Sigmoid colon (tissue), 4 donors: ENCODE measurements at regions not wholly inside any gene's neighbourhood (a gene's known extent, or its start where the extent isn't known, plus 50 kb on each side); places are given as distances from the start of the nearest gene placed in this dataset.

ENCODE experiments used
- CTCF ChIP-seq, 4 experiments: fragments of 450-650 bp in 3 of 4; fragments of 200-600 bp in 1 of 4; IDR thresholded peaks; one replicate each; pipeline ENCODE4 v1.5.1; 2016 to 2019; ENCODE audit warnings: antibody characterized with exemption in 4 of 4, mild to moderate bottlenecking in 3 of 4, moderate library complexity in 2 of 4
- EP300 ChIP-seq, 4 donors: sonication (generic); formaldehyde crosslinking; IDR thresholded peaks; one replicate each; pipeline ENCODE4 v1.6.1; 2017; ENCODE audit warnings: antibody characterized with exemption in 4 of 4
- POLR2A ChIP-seq, 2 donors: fragments of 450-650 bp; IDR thresholded peaks; one replicate each; pipeline ENCODE4 v1.6.1; 2016; ENCODE audit warnings: antibody characterized with exemption in 2 of 2, mild to moderate bottlenecking in 2 of 2, moderate library complexity in 2 of 2

DNA sequence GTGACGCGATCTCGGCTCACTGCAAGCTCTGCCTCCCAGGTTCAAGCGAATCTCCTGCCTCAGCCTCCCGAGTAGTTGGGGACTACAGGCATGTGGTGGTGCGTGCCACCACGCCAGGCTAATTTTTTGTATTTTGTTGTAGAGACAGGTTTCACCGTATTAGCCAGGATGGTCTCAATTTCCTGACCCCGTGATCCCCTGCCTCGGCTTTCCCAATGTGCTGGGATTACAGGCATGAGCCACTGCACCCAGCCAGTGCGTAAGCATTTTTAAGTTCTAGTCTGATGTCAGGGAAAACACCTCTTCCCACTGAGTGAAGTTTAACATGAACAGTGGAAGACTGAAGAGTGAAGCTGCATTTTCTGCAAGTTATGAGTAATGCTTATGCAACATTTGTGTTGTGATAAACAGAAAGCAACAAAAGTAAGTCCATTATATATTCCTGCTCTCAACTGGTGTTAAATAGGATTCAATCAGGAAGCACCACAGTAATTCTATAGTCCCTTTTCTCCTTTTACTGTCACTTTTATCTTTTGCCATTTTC is 1219.8 kb upstream of the RAG2 start:
- TF ChIP-seq CTCF (IDR thresholded peaks at IDR 0.05) (no peak), POLR2A (IDR thresholded peaks at IDR 0.05) (no peak), EP300 (IDR thresholded peaks at IDR 0.05) (no peak)
